RPMI8226 (cell line): ENCODE measurements at regions not wholly inside any gene's neighbourhood (a gene's known extent, or its start where the extent isn't known, plus 50 kb on each side); places are given as distances from the start of the nearest gene placed in this dataset.
A peak's percentile ranks its signal among the peaks of the same experiment; 100 is the strongest.

Experiments used
- DNase-seq: peaks from one replicate; pipeline ENCODE4 v3.0.0-alpha.2; 2015

GRCh38 chr6:14838133-14838583, 407.7 kb upstream of the JARID2 start:
- DNase-seq, result no peak

GRCh38 chr6:14841901-14842421, 403.9 kb upstream of the JARID2 start:
- no peak for DNase-seq

- DNase-seq, result no peak
Observed at GRCh38 chr6:14844411-14844810, 401.5 kb upstream of the JARID2 start.

GRCh38 chr6:14848019-14848418, 397.9 kb upstream of the JARID2 start:
- no peak for DNase-seq

- DNase-seq, result no peak
Observed at GRCh38 chr6:14849185-14849584, 396.7 kb upstream of the JARID2 start.

GRCh38 chr6:14851281-14851680, 394.6 kb upstream of the JARID2 start:
- DNase-seq, result no peak

- no peak for DNase-seq
Observed at GRCh38 chr6:14852375-14852774, 393.5 kb upstream of the JARID2 start.

- no peak for DNase-seq
Observed at GRCh38 chr6:14856177-14856576, 389.7 kb upstream of the JARID2 start.

GRCh38 chr6:14857001-14857400, 388.9 kb upstream of the JARID2 start:
- DNase-seq, result no peak

GRCh38 chr6:14857501-14857900, 388.4 kb upstream of the JARID2 start:
- DNase-seq, result no peak

GRCh38 chr6:14858808-14859207, 387.1 kb upstream of the JARID2 start:
- DNase-seq, result no peak

- DNase-seq, result no peak
Observed at GRCh38 chr6:14860774-14861173, 385.1 kb upstream of the JARID2 start.

- no peak for DNase-seq
Observed at GRCh38 chr6:14861491-14861943, 384.4 kb upstream of the JARID2 start.

GRCh38 chr6:14862845-14863244, 383.0 kb upstream of the JARID2 start:
- DNase-seq, result no peak

GRCh38 chr6:14863902-14864850, 381.7 kb upstream of the JARID2 start:
- peak; percentile 51 for DNase-seq

GRCh38 chr6:14865531-14866100, 380.3 kb upstream of the JARID2 start:
- no peak for DNase-seq

GRCh38 chr6:14867802-14868201, 378.1 kb upstream of the JARID2 start:
- no peak for DNase-seq

GRCh38 chr6:14871221-14871620, 374.6 kb upstream of the JARID2 start:
- DNase-seq, result no peak

GRCh38 chr6:14873101-14873500, 372.8 kb upstream of the JARID2 start:
- DNase-seq, result no peak

GRCh38 chr6:14873781-14874441, 372.0 kb upstream of the JARID2 start:
- DNase-seq, result no peak

GRCh38 chr6:14874975-14875480, 370.8 kb upstream of the JARID2 start:
- no peak for DNase-seq

- DNase-seq, result no peak
Observed at GRCh38 chr6:14875481-14876063, 370.3 kb upstream of the JARID2 start.
